HepG2 (cell line): ENCODE measurements at regions not wholly inside any gene's neighbourhood (a gene's known extent, or its start where the extent isn't known, plus 50 kb on each side); places are given as distances from the start of the nearest gene placed in this dataset.

Experiments used
- HOMEZ ChIP-seq: IDR thresholded peaks from 2 replicates; pipeline ENCODE4 v1.6.1; 2016; ENCODE audit warnings: low read depth
- LBX2 ChIP-seq: sonication (generic); formaldehyde crosslinking; IDR thresholded peaks from 2 replicates; pipeline ENCODE4 v1.5.0; 2020; ENCODE audit warnings: missing genetic modification reagents, mild to moderate bottlenecking, borderline replicate concordance
- NFIB ChIP-seq: sonication (generic); formaldehyde crosslinking; IDR thresholded peaks from 2 replicates; pipeline ENCODE4 v1.9.0; 2021; ENCODE audit warnings: missing genetic modification reagents, mild to moderate bottlenecking, borderline replicate concordance
- NR2C2 ChIP-seq: sonication (generic); formaldehyde crosslinking; IDR thresholded peaks from 2 replicates; pipeline ENCODE4 v1.4.0; 2020; ENCODE audit warnings: missing genetic modification reagents, mild to moderate bottlenecking, moderate library complexity, borderline replicate concordance
- PRDM10 ChIP-seq: sonication (generic); formaldehyde crosslinking; IDR thresholded peaks from 2 replicates; pipeline ENCODE4 v1.4.0; 2020; ENCODE audit warnings: low read depth, missing genetic modification reagents
- SP140L ChIP-seq: sonication (generic); formaldehyde crosslinking; IDR thresholded peaks from 2 replicates; pipeline ENCODE4 v1.4.0; 2020; ENCODE audit warnings: missing genetic modification reagents, borderline replicate concordance
- STAT5B ChIP-seq: sonication (generic); formaldehyde crosslinking; IDR thresholded peaks from 2 replicates; pipeline ENCODE4 v1.4.0; 2020; ENCODE audit warnings: missing genetic modification reagents
- ZFP91 ChIP-seq: sonication (generic); formaldehyde crosslinking; IDR thresholded peaks from 2 replicates; pipeline ENCODE4 v1.9.0; 2022; ENCODE audit warnings: missing genetic modification reagents, mild to moderate bottlenecking, borderline replicate concordance
- ZNF674 ChIP-seq: sonication (generic); formaldehyde crosslinking; IDR thresholded peaks from 2 replicates; pipeline ENCODE4 v1.5.0; 2020; ENCODE audit warnings: low read depth, mild to moderate bottlenecking, missing genetic modification reagents

- no peak for TF ChIP-seq PRDM10 (CRISPR knock-in tag)
- no peak for TF ChIP-seq SP140L (CRISPR knock-in tag)
- TF ChIP-seq HOMEZ (CRISPR knock-in tag), result no peak
- no peak for TF ChIP-seq ZNF674 (CRISPR knock-in tag)
- no peak for TF ChIP-seq LBX2 (CRISPR knock-in tag)
- TF ChIP-seq ZFP91, result no peak
- TF ChIP-seq NR2C2 (CRISPR knock-in tag), result no peak
- TF ChIP-seq NFIB (CRISPR knock-in tag), result no peak
- no peak for TF ChIP-seq STAT5B (CRISPR knock-in tag)
Observed at GRCh38 chr4:123934096-123934495, 537.5 kb downstream of the SPRY1 start (continued).
